MM.1S (cell line): ENCODE measurements at regions not wholly inside any gene's neighbourhood (a gene's known extent, or its start where the extent isn't known, plus 50 kb on each side); places are given as distances from the start of the nearest gene placed in this dataset.

ENCODE experiments used
- DNase-seq: peaks from one replicate; pipeline ENCODE4 v3.0.0-alpha.2; 2015
- H2AFZ ChIP-seq: fragments of 300-600 bp; sonication (generic); 2 replicates; pipeline ENCODE4 v1.6.0; 2016; ENCODE audit warnings: antibody characterized with exemption, low read length
- H3F3A ChIP-seq: fragments of 300-600 bp; sonication (generic); 2 replicates; pipeline ENCODE4 v1.6.1; 2016; ENCODE audit warnings: mild to moderate bottlenecking, antibody characterized with exemption, low read length, moderate library complexity, mixed read lengths; ENCODE audit not compliant: insufficient read depth
- H3K27ac ChIP-seq: fragments of 300-600 bp; sonication (generic); 2 replicates; pipeline ENCODE4 v1.5.1; 2016; ENCODE audit warnings: mild to moderate bottlenecking, low read length
- H3K27me3 ChIP-seq: fragments of 300-600 bp; sonication (generic); replicated peaks from 2 replicates; pipeline ENCODE4 v1.6.0; 2016; ENCODE audit warnings: low read length; ENCODE audit not compliant: insufficient read depth
- H3K36me3 ChIP-seq: fragments of 300-600 bp; sonication (generic); replicated peaks from 2 replicates; pipeline ENCODE4 v1.6.1; 2016; ENCODE audit warnings: mild to moderate bottlenecking, low read length, mixed read lengths; ENCODE audit not compliant: insufficient read depth
- H3K4me1 ChIP-seq: fragments of 300-600 bp; sonication (generic); 2 replicates; pipeline ENCODE4 v1.6.1; 2016; ENCODE audit warnings: low read length, mixed read lengths
- H3K4me2 ChIP-seq: fragments of 300-600 bp; sonication (generic); 2 replicates; pipeline ENCODE4 v1.6.0; 2016; ENCODE audit warnings: low read depth, low read length
- H3K4me3 ChIP-seq: fragments of 300-600 bp; sonication (generic); 2 replicates; pipeline ENCODE4 v1.5.1; 2016; ENCODE audit warnings: low read length, mixed read lengths
- H3K79me2 ChIP-seq: fragments of 300-600 bp; sonication (generic); 2 replicates; pipeline ENCODE4 v1.6.1; 2016; ENCODE audit warnings: mixed run types, low read length, mixed read lengths
- H3K9ac ChIP-seq: fragments of 300-600 bp; sonication (generic); 2 replicates; pipeline ENCODE4 v1.6.1; 2016; ENCODE audit warnings: low read length, mixed read lengths
- H3K9me2 ChIP-seq: fragments of 300-600 bp; sonication (generic); replicated peaks from 2 replicates; pipeline ENCODE4 v1.6.1; 2016; ENCODE audit warnings: mild to moderate bottlenecking, low read length, mixed read lengths; ENCODE audit not compliant: insufficient read depth
- H3K9me3 ChIP-seq: fragments of 300-600 bp; sonication (generic); replicated peaks from 2 replicates; pipeline ENCODE4 v1.6.1; 2016; ENCODE audit warnings: mild to moderate bottlenecking, low read length, mixed read lengths; ENCODE audit not compliant: insufficient read depth
- H4K20me1 ChIP-seq: fragments of 300-600 bp; sonication (generic); 2 replicates; pipeline ENCODE4 v1.6.1; 2016; ENCODE audit warnings: mild to moderate bottlenecking, low read length, moderate library complexity, mixed read lengths; ENCODE audit not compliant: insufficient read depth
- CTCF ChIP-seq: fragments of 300-600 bp; sonication (generic); IDR thresholded peaks from 2 replicates; pipeline ENCODE4 v1.5.1; 2016; ENCODE audit warnings: antibody characterized with exemption, low read length, mixed read lengths
- EZH2 ChIP-seq: fragments of 300-600 bp; sonication (generic); optimal IDR thresholded peaks from 2 replicates; pipeline ENCODE3; 2017; ENCODE audit warnings: low read depth, mild to moderate bottlenecking, antibody characterized with exemption, low read length, mixed read lengths
- EZH2phosphoT487 ChIP-seq: fragments of 300-600 bp; sonication (generic); IDR thresholded peaks from 2 replicates; pipeline ENCODE4 v1.6.1; 2018; ENCODE audit warnings: antibody characterized with exemption, low read length

- H3K27ac ChIP-seq: no peak overlapping the region
- no peaks in the 10 kb centered on the region for H3K9me3 ChIP-seq
- no peak for TF ChIP-seq EZH2phosphoT487
- no peak for TF ChIP-seq EZH2
- TF ChIP-seq CTCF: no peak
- H3K9ac ChIP-seq: no peak overlapping the region
- no peaks in the 10 kb centered on the region for H3F3A ChIP-seq
- H3K4me1 ChIP-seq: no peaks in the 10 kb centered on the region
- H3K27me3 ChIP-seq: no peaks in the 10 kb centered on the region
- no peaks in the 10 kb centered on the region for H3K36me3 ChIP-seq
- no peak overlapping the region for H2AFZ ChIP-seq
- no peaks in the 10 kb centered on the region for H3K79me2 ChIP-seq
- H4K20me1 ChIP-seq: no peaks in the 10 kb centered on the region
- H3K4me3 ChIP-seq: no peak overlapping the region
- no peak overlapping the region for H3K4me2 ChIP-seq
- no peaks in the 10 kb centered on the region for H3K9me2 ChIP-seq
- no peak for DNase-seq
Observed at GRCh38 chr3:193940526-193940925, 195.4 kb upstream of the HES1 start.

- Histone ChIP-seq H3K9ac (no peak overlapping the region), H4K20me1 (no peaks in the 10 kb centered on the region), H3K79me2 (no peaks in the 10 kb centered on the region), H2AFZ (no peak overlapping the region), H3K9me2 (no peaks in the 10 kb centered on the region), H3K27me3 (no peaks in the 10 kb centered on the region), H3K4me1 (no peaks in the 10 kb centered on the region), H3K36me3 (no peaks in the 10 kb centered on the region), H3K9me3 (no peaks in the 10 kb centered on the region), H3K4me2 (no peak overlapping the region), H3K4me3 (no peak overlapping the region), H3F3A (no peaks in the 10 kb centered on the region), H3K27ac (no peak overlapping the region)
- TF ChIP-seq CTCF: no peak
- no peak for TF ChIP-seq EZH2phosphoT487
- TF ChIP-seq EZH2: no peak
- no peak for DNase-seq
Observed at GRCh38 chr3:193941486-193941885, 194.5 kb upstream of the HES1 start.

- Histone ChIP-seq H3K9me3 (no peaks in the 10 kb centered on the region), H3K4me2 (no peak overlapping the region), H4K20me1 (no peaks in the 10 kb centered on the region), H3K36me3 (no peaks in the 10 kb centered on the region), H3K27me3 (no peaks in the 10 kb centered on the region), H3K9ac (no peak overlapping the region), H3F3A (no peaks in the 10 kb centered on the region), H3K4me1 (no peaks in the 10 kb centered on the region), H3K27ac (no peak overlapping the region), H3K4me3 (no peak overlapping the region), H3K9me2 (no peaks in the 10 kb centered on the region), H2AFZ (no peak overlapping the region), H3K79me2 (no peaks in the 10 kb centered on the region)
- DNase-seq: no peak
- no peak for TF ChIP-seq EZH2
- no peak for TF ChIP-seq EZH2phosphoT487
- TF ChIP-seq CTCF: no peak
Observed at GRCh38 chr3:193942516-193943055, 193.4 kb upstream of the HES1 start.
